ENCODE measurements at regions not wholly inside any gene's neighbourhood (a gene's known extent, or its start where the extent isn't known, plus 50 kb on each side); places are given as distances from the start of the nearest gene placed in this dataset.
A peak's percentile ranks its signal among the peaks of the same experiment; 100 is the strongest.
"Not testable (repeated sequence)": the region's sequence is repeated elsewhere in the genome, so short reads cannot be mapped to it uniquely, and the experiment has no call there.

GRCh38 chr2:56985609-56986008, 801.8 kb downstream of the CCDC85A start:
- DNase-seq, result no peak

GRCh38 chr2:57022496-57022895, 838.7 kb downstream of the CCDC85A start:
- no peak for DNase-seq

GRCh38 chr2:57044931-57045635, 861.3 kb downstream of the CCDC85A start:
- DNase-seq, result no peak

GRCh38 chr2:57049273-57049672, 865.5 kb downstream of the CCDC85A start:
- no peak for DNase-seq

GRCh38 chr2:57050007-57050406, 866.2 kb downstream of the CCDC85A start:
- DNase-seq, result no peak

GRCh38 chr2:57066301-57066700, 882.5 kb downstream of the CCDC85A start:
- DNase-seq, result not testable (repeated sequence)

- DNase-seq, result no peak
Measured at GRCh38 chr2:57075226-57075625, 891.4 kb downstream of the CCDC85A start.

GRCh38 chr2:57080035-57080434, 896.2 kb downstream of the CCDC85A start:
- no peak for DNase-seq

GRCh38 chr2:57084697-57085281, 901.0 kb downstream of the CCDC85A start:
- no peak for DNase-seq

- no peak for DNase-seq
Measured at GRCh38 chr2:57093020-57093419, 909.2 kb downstream of the CCDC85A start.

GRCh38 chr2:57097855-57098254, 914.1 kb downstream of the CCDC85A start:
- no peak for DNase-seq

GRCh38 chr2:57100436-57100835, 916.6 kb downstream of the CCDC85A start:
- no peak for DNase-seq

- DNase-seq, result no peak
Measured at GRCh38 chr2:57105694-57106093, 921.9 kb downstream of the CCDC85A start.

- DNase-seq, result no peak
Measured at GRCh38 chr2:57107353-57107752, 923.6 kb downstream of the CCDC85A start.

- DNase-seq, result no peak
Measured at GRCh38 chr2:57111531-57111930, 927.7 kb downstream of the CCDC85A start.

- DNase-seq, result no peak
Measured at GRCh38 chr2:57119141-57119540, 927.5 kb upstream of the VRK2 start.

GRCh38 chr2:57126410-57126809, 920.2 kb upstream of the VRK2 start:
- peak in 1 of 2 donors; percentile 0 for DNase-seq

GRCh38 chr2:57139179-57139578, 907.4 kb upstream of the VRK2 start:
- DNase-seq, result no peak

- no peak for DNase-seq
Measured at GRCh38 chr2:57141269-57141668, 905.3 kb upstream of the VRK2 start.

GRCh38 chr2:57146951-57147350, 899.7 kb upstream of the VRK2 start:
- DNase-seq, result no peak

GRCh38 chr2:57156231-57156924, 890.2 kb upstream of the VRK2 start:
- DNase-seq, result no peak

- DNase-seq, result no peak
Measured at GRCh38 chr2:57160976-57161375, 885.6 kb upstream of the VRK2 start.

- DNase-seq, result no peak
Measured at GRCh38 chr2:57177176-57177575, 869.4 kb upstream of the VRK2 start.
